ENCODE measurements at regions not wholly inside any gene's neighbourhood (a gene's known extent, or its start where the extent isn't known, plus 50 kb on each side); places are given as distances from the start of the nearest gene placed in this dataset.

- Histone ChIP-seq H4K20me1 (ENCODE audit: insufficient read depth) (no peaks in the 10 kb centered on the region), H3K36me3 (ENCODE audit: insufficient read depth, low read length) (no peaks in the 10 kb centered on the region), H3K4me2 (ENCODE audit: low read length) (no peak overlapping the region), H3K9me3 (ENCODE audit: low read length) (no peaks in the 10 kb centered on the region), H3F3A (ENCODE audit: insufficient read depth, low read length, poor library complexity, severe bottlenecking) (no peaks in the 10 kb centered on the region), H2AFZ (ENCODE audit: low read depth, low read length) (no peak overlapping the region), H3K4me3 (ENCODE audit: low read length) (no peak overlapping the region), H3K27ac (ENCODE audit: low read length) (no peak overlapping the region), H3K9ac (ENCODE audit: low read length) (no peak overlapping the region), H3K9me2 (ENCODE audit: insufficient read depth, low read length) (no peaks in the 10 kb centered on the region), H3K79me2 (replicated peaks; ENCODE audit: insufficient read depth, low read length) (no peaks in the 10 kb centered on the region), H3K27me3 (ENCODE audit: insufficient read depth, low read depth, low read length) (no peaks in the 10 kb centered on the region)
- no peak for TF ChIP-seq SMC3 (conservative IDR thresholded peaks at IDR 0.05; ENCODE audit: poor library complexity)
- TF ChIP-seq MXI1 (conservative IDR thresholded peaks at IDR 0.05; ENCODE audit: poor library complexity, severe bottlenecking): no peak
- no peak for TF ChIP-seq RAD21 (conservative IDR thresholded peaks at IDR 0.05)
- no peak for TF ChIP-seq EP300 (conservative IDR thresholded peaks at IDR 0.05; ENCODE audit: poor library complexity, severe bottlenecking)
- no peak for TF ChIP-seq CTCF (IDR thresholded peaks at IDR 0.05; ENCODE audit: poor library complexity, severe bottlenecking)
- no peak for TF ChIP-seq REST (IDR thresholded peaks at IDR 0.05; ENCODE audit: borderline replicate concordance)
- no peak for TF ChIP-seq TAF1 (IDR thresholded peaks at IDR 0.05; ENCODE audit: low read depth)
- no peak for TF ChIP-seq EZH2 (IDR thresholded peaks at IDR 0.05; ENCODE audit: borderline replicate concordance, insufficient read depth, low read length, poor library complexity, severe bottlenecking)
- no peak for TF ChIP-seq POLR2AphosphoS5 (IDR thresholded peaks at IDR 0.05)
These were observed 78.7 kb downstream of the PABPC4L start for GRCh38 chr4:134122903-134123302.

- H3K4me3 ChIP-seq (ENCODE audit: low read length): no peak overlapping the region
- no peaks in the 10 kb centered on the region for H3K9me3 ChIP-seq (ENCODE audit: low read length)
- H3K9me2 ChIP-seq (ENCODE audit: insufficient read depth, low read length): no peaks in the 10 kb centered on the region
- no peak overlapping the region for H2AFZ ChIP-seq (ENCODE audit: low read depth, low read length)
- no peak for TF ChIP-seq CTCF (IDR thresholded peaks at IDR 0.05; ENCODE audit: poor library complexity, severe bottlenecking)
- no peak for TF ChIP-seq RAD21 (conservative IDR thresholded peaks at IDR 0.05)
- no peak for TF ChIP-seq MXI1 (conservative IDR thresholded peaks at IDR 0.05; ENCODE audit: poor library complexity, severe bottlenecking)
- no peak for TF ChIP-seq POLR2AphosphoS5 (IDR thresholded peaks at IDR 0.05)
- no peak for TF ChIP-seq EZH2 (IDR thresholded peaks at IDR 0.05; ENCODE audit: borderline replicate concordance, insufficient read depth, low read length, poor library complexity, severe bottlenecking)
- no peak for TF ChIP-seq EP300 (conservative IDR thresholded peaks at IDR 0.05; ENCODE audit: poor library complexity, severe bottlenecking)
- TF ChIP-seq SMC3 (conservative IDR thresholded peaks at IDR 0.05; ENCODE audit: poor library complexity): no peak
- no peak for TF ChIP-seq TAF1 (IDR thresholded peaks at IDR 0.05; ENCODE audit: low read depth)
- TF ChIP-seq REST (IDR thresholded peaks at IDR 0.05; ENCODE audit: borderline replicate concordance): no peak
- no peak overlapping the region for H3K9ac ChIP-seq (ENCODE audit: low read length)
- no peaks in the 10 kb centered on the region for H3F3A ChIP-seq (ENCODE audit: insufficient read depth, low read length, poor library complexity, severe bottlenecking)
- no peaks in the 10 kb centered on the region for H3K27me3 ChIP-seq (ENCODE audit: insufficient read depth, low read depth, low read length)
- no peaks in the 10 kb centered on the region for H3K79me2 ChIP-seq (replicated peaks; ENCODE audit: insufficient read depth, low read length)
- no peaks in the 10 kb centered on the region for H3K36me3 ChIP-seq (ENCODE audit: insufficient read depth, low read length)
- H3K27ac ChIP-seq (ENCODE audit: low read length): no peak overlapping the region
- H4K20me1 ChIP-seq (ENCODE audit: insufficient read depth): no peaks in the 10 kb centered on the region
- no peak overlapping the region for H3K4me2 ChIP-seq (ENCODE audit: low read length)
These were observed 84.0 kb downstream of the PABPC4L start for GRCh38 chr4:134117392-134118183.

All from neural cell (in vitro differentiated cells).